IMR-90 (cell line): ENCODE measurements at regions not wholly inside any gene's neighbourhood (a gene's known extent, or its start where the extent isn't known, plus 50 kb on each side); places are given as distances from the start of the nearest gene placed in this dataset.

Source experiments
- ATAC-seq: fragments of 200-7000 bp; cut with Tn5 transposase; 2 replicates; pipeline ENCODE4 v1.9.1; 2020; ENCODE audit warnings: low read depth, mild to moderate bottlenecking, moderate library complexity
- BruUV-seq: library from RNA; stranded (reverse); fragments of 400-500 nt; replicated peaks from 2 replicates; lab custom pipeline; 2021; lab: Mats Ljungman, UMichigan
- CTCF ChIA-PET: fragments of 300-600 bp; formaldehyde crosslinking; extraction: SDS; loops from one replicate; lab custom pipeline; 2021; ENCODE audit warnings: antibody characterized with exemption; lab: Yijun Ruan, JAX
- POLR2A ChIA-PET: fragments of 300-600 bp; sonication (Branson Sonifier 250); formaldehyde crosslinking; loops from one replicate; lab custom pipeline; 2022; ENCODE audit warnings: antibody characterized with exemption; ENCODE audit not compliant: unreplicated experiment; lab: Charles Lee
- DNase-seq: peaks from one replicate; pipeline ENCODE4 v3.0.0; 2013
- H2AFZ ChIP-seq: replicated peaks from 2 replicates; pipeline ENCODE3; 2013; ENCODE audit warnings: low read length, mild to moderate bottlenecking; ENCODE audit not compliant: poor library complexity
- H2AK5ac ChIP-seq: 2 replicates; pipeline ENCODE4 v1.6.1; 2013; ENCODE audit warnings: low read depth, low read length, inconsistent platforms
- H2AK9ac ChIP-seq: replicated peaks from 2 replicates; pipeline ENCODE3; 2013; ENCODE audit warnings: mild to moderate bottlenecking, low read depth, low read length, moderate library complexity; ENCODE audit not compliant: poor library complexity
- H2BK120ac ChIP-seq: 2 replicates; pipeline ENCODE4 v1.6.1; 2013; ENCODE audit warnings: low read depth, low read length, inconsistent platforms
- H2BK15ac ChIP-seq: 3 replicates; pipeline ENCODE4 v1.6.1; 2013; ENCODE audit warnings: low read depth, low read length, inconsistent platforms
- H2BK20ac ChIP-seq: 2 replicates; pipeline ENCODE4 v1.6.1; 2013; ENCODE audit warnings: low read depth, mild to moderate bottlenecking, inconsistent platforms, low read length, moderate library complexity
- H2BK5ac ChIP-seq: 2 replicates; pipeline ENCODE4 v1.6.1; 2013; ENCODE audit warnings: mild to moderate bottlenecking, low read depth, low read length, inconsistent platforms; ENCODE audit not compliant: poor library complexity, severe bottlenecking
- H3K14ac ChIP-seq: replicated peaks from 2 replicates; pipeline ENCODE4 v1.6.1; 2013; ENCODE audit warnings: low read depth, low read length, inconsistent platforms
- H3K18ac ChIP-seq: 2 replicates; pipeline ENCODE4 v1.6.1; 2013; ENCODE audit warnings: low read depth, low read length, control low read depth
- H3K23ac ChIP-seq: 2 replicates; pipeline ENCODE4 v1.6.1; 2013; ENCODE audit warnings: low read depth, low read length, inconsistent platforms
- H3K27ac ChIP-seq: 2 replicates; pipeline ENCODE4 v1.5.1; 2013; ENCODE audit warnings: mild to moderate bottlenecking, control low read depth, low read length; ENCODE audit not compliant: insufficient read depth
- H3K27me3 ChIP-seq: 2 replicates; pipeline ENCODE4 v1.6.1; 2013; ENCODE audit warnings: low read length; ENCODE audit not compliant: control insufficient read depth, insufficient read depth
- H3K36me3 ChIP-seq: 2 replicates; pipeline ENCODE4 v1.6.1; 2013; ENCODE audit warnings: low read length, mixed read lengths; ENCODE audit not compliant: control insufficient read depth, insufficient read depth
- H3K4ac ChIP-seq: 2 replicates; pipeline ENCODE4 v1.6.1; 2013; ENCODE audit warnings: low read depth, low read length, inconsistent platforms
- H3K4me1 ChIP-seq: 2 replicates; pipeline ENCODE4 v1.6.1; 2013; ENCODE audit warnings: low read length, mixed read lengths; ENCODE audit not compliant: control insufficient read depth, insufficient read depth
- H3K4me2 ChIP-seq: 2 replicates; pipeline ENCODE4 v1.6.1; 2013; ENCODE audit warnings: low read depth, mild to moderate bottlenecking, control low read depth, low read length, moderate library complexity
- H3K4me3 ChIP-seq: 2 replicates; pipeline ENCODE4 v1.5.1; 2013; ENCODE audit warnings: low read depth, mild to moderate bottlenecking, control low read depth, low read length, moderate library complexity; ENCODE audit not compliant: insufficient read depth
- H3K56ac ChIP-seq: 2 replicates; pipeline ENCODE4 v1.6.1; 2013; ENCODE audit warnings: low read length, inconsistent platforms; ENCODE audit not compliant: insufficient read depth; ENCODE audit errors: extremely low read depth
- H3K79me1 ChIP-seq, 2 experiments: 2 replicates each; pipeline ENCODE4 v1.6.1; 2013; ENCODE audit warnings: low read length in 2 of 2, inconsistent platforms in 1 of 2, low read depth in 1 of 2
- H3K9ac ChIP-seq: 2 replicates; pipeline ENCODE4 v1.6.1; 2013; ENCODE audit warnings: low read depth, low read length, control low read depth
- H3K9me1 ChIP-seq: 2 replicates; pipeline ENCODE4 v1.6.1; 2013; ENCODE audit warnings: low read length, inconsistent platforms; ENCODE audit not compliant: insufficient read depth
- H3K9me3 ChIP-seq: 2 replicates; pipeline ENCODE4 v1.6.1; 2013; ENCODE audit warnings: low read length; ENCODE audit not compliant: control insufficient read depth, insufficient read depth
- H4K20me1 ChIP-seq: 2 replicates; pipeline ENCODE4 v1.6.1; 2013; ENCODE audit warnings: low read length, inconsistent platforms; ENCODE audit not compliant: insufficient read depth
- H4K5ac ChIP-seq: 2 replicates; pipeline ENCODE4 v1.6.1; 2013; ENCODE audit warnings: mild to moderate bottlenecking, low read depth, low read length, control low read depth
- H4K8ac ChIP-seq, 2 experiments: 2 replicates each; pipeline ENCODE4 v1.6.1; 2013; ENCODE audit warnings: low read depth in 2 of 2, low read length in 2 of 2, control low read depth in 1 of 2, inconsistent platforms in 1 of 2
- H4K91ac ChIP-seq: 2 replicates; pipeline ENCODE4 v1.6.1; 2013; ENCODE audit warnings: low read depth, low read length, inconsistent platforms; ENCODE audit not compliant: insufficient read depth
- FOS ChIP-seq: fragments of 150-350 bp; IDR thresholded peaks from 2 replicates; pipeline ENCODE4 v1.6.1; 2016; ENCODE audit warnings: low read depth, low read length
- MAFK ChIP-seq: IDR thresholded peaks from 2 replicates; pipeline ENCODE4 v1.6.1; 2012; ENCODE audit warnings: low read depth, low read length, improper control_type of control experiment
- NFE2L2 ChIP-seq: fragments of 150-350 bp; IDR thresholded peaks from 2 replicates; pipeline ENCODE4 v1.6.1; 2016; ENCODE audit warnings: low read depth, mild to moderate bottlenecking, low read length
- RCOR1 ChIP-seq: IDR thresholded peaks from 2 replicates; pipeline ENCODE4 v1.6.1; 2012; ENCODE audit warnings: mild to moderate bottlenecking, low read length, improper control_type of control experiment; ENCODE audit not compliant: insufficient replicate concordance
- WGBS, 2 experiments: methylation state at CpG; one replicate each; pipeline versions ENCODE4 v1.1.5 to v1.1.7; 2013; ENCODE audit warnings: missing lambda C conversion rate in 2 of 2; ENCODE audit not compliant: insufficient read length in 1 of 2; ENCODE audit errors: extremely low coverage in 2 of 2; 5-methylcytosine and 5-hydroxymethylcytosine counted together
- dilution Hi-C: fragments of 300-500 bp; cut with HindIII; formaldehyde crosslinking; loops from one replicate; pipeline ENCODE4 v1.14.3; 2018; ENCODE audit warnings: low sequenced_read_pairs; ENCODE audit not compliant: unreplicated experiment
- in situ Hi-C: fragments of 300-500 bp; cut with MboI; formaldehyde crosslinking; loops from 3 replicates; pipeline ENCODE4 v1.14.3; 2019; ENCODE audit warnings: low sequenced_read_pairs, inconsistent platforms, mixed read lengths
- intact Hi-C: fragments of 100-400 bp; cut with micrococcal nuclease; formaldehyde crosslinking; loops from 2 replicates; pipeline ENCODE4 v1.10.0; 2022
- TF ChIP-seq, protein P1 (sequence below): conservative IDR thresholded peaks from 2 replicates; pipeline ENCODE4 v1.5.1; 2012; ENCODE audit warnings: mild to moderate bottlenecking, low read depth, low read length, improper control_type of control experiment

DNA sequence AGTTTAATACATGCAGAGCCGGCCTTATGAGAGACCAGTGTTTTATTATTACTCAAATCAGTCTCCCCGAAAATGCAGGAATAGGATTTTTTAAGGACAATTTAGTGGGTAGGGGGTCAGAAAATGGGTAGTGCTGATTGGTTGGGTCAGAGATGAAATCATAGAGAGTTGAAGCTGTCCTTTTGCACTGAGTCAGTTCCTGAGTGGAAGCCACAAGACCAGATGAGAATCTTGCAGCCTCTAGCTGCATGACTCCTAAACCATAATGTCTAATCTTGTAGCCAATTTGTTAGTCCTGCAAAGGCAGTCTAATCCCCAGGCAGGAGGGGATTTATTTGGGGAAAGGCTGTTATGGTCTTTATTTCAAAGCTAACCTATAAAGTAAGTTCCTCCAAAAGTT, 1163.9 kb downstream of the DIAPH3 start:
- Histone ChIP-seq H3K9ac (no peak overlapping the region), H2BK15ac (no peak overlapping the region), H3K23ac (no peak overlapping the region), H2BK120ac (no peak overlapping the region), H2BK5ac (no peak overlapping the region), H2AK5ac (no peak overlapping the region), H3K9me3 (no peaks in the 10 kb centered on the region), H2AK9ac (no peak overlapping the region), H4K8ac (no peak overlapping the region), H3K4me2 (no peak overlapping the region), H3K56ac (no peak overlapping the region), H3K14ac (no peak overlapping the region), H4K5ac (no peak overlapping the region), H4K20me1 (no peaks in the 10 kb centered on the region), H3K79me1 (no peaks in the 10 kb centered on the region), H2AFZ (no peak overlapping the region), H3K9me1 (no peaks in the 10 kb centered on the region), H2BK20ac (no peak overlapping the region), H3K27me3 (no peaks in the 10 kb centered on the region), H3K36me3 (no peaks in the 10 kb centered on the region), H3K4me1 (no peaks in the 10 kb centered on the region), H4K91ac (no peak overlapping the region), H3K4ac (no peak overlapping the region), H3K4me3 (no peak overlapping the region), H3K27ac (no peak overlapping the region), H3K18ac (no peak overlapping the region)
- POLR2A ChIA-PET, result no interaction called here
- intact Hi-C loops (no loop called here), in situ Hi-C loops (no loop called here), dilution Hi-C loops (no loop called here)
- DNase-seq (no peak), ATAC-seq (no peak)
- no CpG with 5 or more reads among the region's 2 CpGs for whole genome bisulfite sequencing, 2 experiments
- CTCF ChIA-PET, result no interaction called here
- BruUV-seq, result no TSS peak
- TF ChIP-seq MAFK (no peak), NFE2L2 (no peak), FOS (no peak), RCOR1 (no peak)
- TF ChIP-seq, protein P1, sequence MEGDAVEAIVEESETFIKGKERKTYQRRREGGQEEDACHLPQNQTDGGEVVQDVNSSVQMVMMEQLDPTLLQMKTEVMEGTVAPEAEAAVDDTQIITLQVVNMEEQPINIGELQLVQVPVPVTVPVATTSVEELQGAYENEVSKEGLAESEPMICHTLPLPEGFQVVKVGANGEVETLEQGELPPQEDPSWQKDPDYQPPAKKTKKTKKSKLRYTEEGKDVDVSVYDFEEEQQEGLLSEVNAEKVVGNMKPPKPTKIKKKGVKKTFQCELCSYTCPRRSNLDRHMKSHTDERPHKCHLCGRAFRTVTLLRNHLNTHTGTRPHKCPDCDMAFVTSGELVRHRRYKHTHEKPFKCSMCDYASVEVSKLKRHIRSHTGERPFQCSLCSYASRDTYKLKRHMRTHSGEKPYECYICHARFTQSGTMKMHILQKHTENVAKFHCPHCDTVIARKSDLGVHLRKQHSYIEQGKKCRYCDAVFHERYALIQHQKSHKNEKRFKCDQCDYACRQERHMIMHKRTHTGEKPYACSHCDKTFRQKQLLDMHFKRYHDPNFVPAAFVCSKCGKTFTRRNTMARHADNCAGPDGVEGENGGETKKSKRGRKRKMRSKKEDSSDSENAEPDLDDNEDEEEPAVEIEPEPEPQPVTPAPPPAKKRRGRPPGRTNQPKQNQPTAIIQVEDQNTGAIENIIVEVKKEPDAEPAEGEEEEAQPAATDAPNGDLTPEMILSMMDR, result no peak
